GM20000 (cell line): ENCODE measurements at regions not wholly inside any gene's neighbourhood (a gene's known extent, or its start where the extent isn't known, plus 50 kb on each side); places are given as distances from the start of the nearest gene placed in this dataset.
"Not testable (repeated sequence)": the region's sequence is repeated elsewhere in the genome, so short reads cannot be mapped to it uniquely, and the experiment has no call there.

Source experiments
- DNase-seq: peaks from one replicate; pipeline ENCODE4 v3.0.0; 2012; ENCODE audit warnings: low spot score
- TF ChIP-seq, protein P1 (sequence below): IDR thresholded peaks from 2 replicates; pipeline ENCODE4 v1.5.1; 2012; ENCODE audit warnings: mild to moderate bottlenecking, control low read depth; ENCODE audit errors: extremely low read depth, missing control alignments

GRCh38 chr5:108696951-108697715, 50.6 kb upstream of the FER start:
- TF ChIP-seq, protein P1, sequence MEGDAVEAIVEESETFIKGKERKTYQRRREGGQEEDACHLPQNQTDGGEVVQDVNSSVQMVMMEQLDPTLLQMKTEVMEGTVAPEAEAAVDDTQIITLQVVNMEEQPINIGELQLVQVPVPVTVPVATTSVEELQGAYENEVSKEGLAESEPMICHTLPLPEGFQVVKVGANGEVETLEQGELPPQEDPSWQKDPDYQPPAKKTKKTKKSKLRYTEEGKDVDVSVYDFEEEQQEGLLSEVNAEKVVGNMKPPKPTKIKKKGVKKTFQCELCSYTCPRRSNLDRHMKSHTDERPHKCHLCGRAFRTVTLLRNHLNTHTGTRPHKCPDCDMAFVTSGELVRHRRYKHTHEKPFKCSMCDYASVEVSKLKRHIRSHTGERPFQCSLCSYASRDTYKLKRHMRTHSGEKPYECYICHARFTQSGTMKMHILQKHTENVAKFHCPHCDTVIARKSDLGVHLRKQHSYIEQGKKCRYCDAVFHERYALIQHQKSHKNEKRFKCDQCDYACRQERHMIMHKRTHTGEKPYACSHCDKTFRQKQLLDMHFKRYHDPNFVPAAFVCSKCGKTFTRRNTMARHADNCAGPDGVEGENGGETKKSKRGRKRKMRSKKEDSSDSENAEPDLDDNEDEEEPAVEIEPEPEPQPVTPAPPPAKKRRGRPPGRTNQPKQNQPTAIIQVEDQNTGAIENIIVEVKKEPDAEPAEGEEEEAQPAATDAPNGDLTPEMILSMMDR: no peak
- no peak for DNase-seq

DNA sequence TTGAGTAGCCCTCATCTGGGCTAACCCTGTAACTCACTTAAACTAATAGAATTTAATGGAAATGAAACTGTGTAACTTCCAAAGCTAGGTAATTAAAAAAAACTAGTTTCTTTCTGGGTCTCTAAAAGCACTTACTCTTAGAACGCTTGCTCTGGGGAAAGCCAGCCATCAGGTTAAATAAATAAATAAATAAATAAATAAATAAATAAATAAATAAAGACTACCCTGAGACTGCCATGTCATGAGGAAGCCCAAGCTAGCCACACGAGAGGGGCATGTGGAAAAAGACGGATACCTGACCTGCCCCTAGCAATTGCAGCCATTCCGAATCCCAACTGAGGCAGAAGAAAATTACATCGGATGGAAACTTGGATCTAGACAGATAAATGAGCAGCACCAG, 51.3 kb upstream of the FER start:
- TF ChIP-seq, protein P1: no peak
- no peak for DNase-seq

DNA sequence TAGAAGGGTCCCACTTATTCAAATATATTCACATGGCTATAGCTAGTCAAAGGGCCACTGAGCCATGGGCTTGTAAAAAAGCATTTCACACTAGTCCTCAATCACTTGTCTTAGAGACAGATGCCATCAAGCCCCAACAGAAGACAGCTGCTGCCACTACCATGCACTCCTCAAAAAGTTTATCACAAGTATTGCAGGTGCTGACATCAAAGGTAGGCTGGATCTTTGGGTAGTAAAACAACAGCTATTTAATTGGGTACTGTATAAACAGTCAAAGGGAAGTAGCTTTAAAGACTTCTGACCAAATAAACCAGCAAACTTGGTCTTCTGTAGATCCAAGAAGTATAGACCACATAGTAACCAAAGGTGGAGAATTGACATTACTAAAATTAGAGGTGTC, 59.2 kb upstream of the FER start:
- DNase-seq: no peak
- TF ChIP-seq, protein P1: no peak

GRCh38 chr5:108687595-108688200, 60.0 kb upstream of the FER start:
- peak; percentile 20 for DNase-seq
- TF ChIP-seq, protein P1: no peak

DNA sequence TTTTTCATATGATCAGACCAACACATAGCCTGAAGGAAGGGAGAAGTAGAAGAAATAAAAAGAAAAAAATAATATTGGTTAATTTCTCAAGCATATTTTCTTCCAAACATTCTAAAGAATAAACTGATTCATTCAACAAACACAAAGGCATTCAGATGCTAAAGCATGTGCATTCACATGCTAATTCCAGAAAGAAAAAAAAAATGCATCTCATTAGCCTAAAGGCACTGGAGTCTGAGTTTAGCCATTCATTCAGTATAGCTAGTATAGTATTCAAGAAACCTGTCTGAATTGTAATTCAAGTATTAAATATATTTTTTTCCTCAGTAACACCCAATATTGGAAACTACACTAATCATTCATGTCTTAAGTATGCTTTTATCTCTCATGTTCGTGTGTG, 61.0 kb upstream of the FER start:
- DNase-seq: no peak
- TF ChIP-seq, protein P1: no peak

DNA sequence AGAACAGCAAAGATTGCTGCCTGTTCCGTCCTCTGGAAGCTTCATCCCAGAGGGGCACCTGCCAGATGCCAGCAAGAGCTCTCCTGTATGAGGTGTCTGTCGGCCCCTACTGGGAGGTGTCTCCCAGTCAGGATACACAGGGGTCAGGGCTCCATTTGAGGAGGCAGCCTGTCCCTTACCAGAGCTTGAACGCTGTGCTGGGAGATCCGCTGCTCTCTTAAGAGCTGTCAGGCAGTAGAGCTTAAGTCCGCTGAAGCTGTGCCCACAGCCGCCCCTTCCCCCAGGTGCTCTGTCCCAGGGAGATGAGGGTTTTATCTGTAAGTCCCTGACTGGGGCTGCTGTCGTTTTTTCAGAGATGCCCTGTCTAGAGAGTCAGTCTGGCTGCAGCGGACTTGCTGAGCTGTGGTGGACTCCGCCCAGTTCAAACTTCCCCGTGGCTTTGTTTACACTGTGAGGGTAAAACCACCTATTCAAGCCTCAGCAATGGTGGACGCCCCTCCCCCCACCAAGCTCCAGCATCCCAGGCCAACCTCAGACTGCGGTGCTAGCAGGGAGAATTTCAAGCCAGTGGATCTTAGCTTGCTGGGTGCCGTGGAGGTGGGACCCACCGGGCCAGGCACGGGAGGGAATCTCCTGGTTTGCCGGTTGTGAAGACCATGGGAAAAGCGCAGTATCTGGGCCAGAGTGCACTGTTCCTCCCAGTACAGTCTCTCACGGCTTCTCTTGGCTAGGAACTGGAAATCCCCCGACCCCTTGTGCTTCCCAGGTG, 62.1 kb upstream of the FER start:
- DNase-seq: not testable (repeated sequence)

- peak; percentile 66 for DNase-seq
- TF ChIP-seq, protein P1: peak; percentile 66
Observed at GRCh38 chr5:108681079-108681921, 66.4 kb upstream of the FER start.
